GM19468 (cell line): ENCODE measurements at regions not wholly inside any gene's neighbourhood (a gene's known extent, or its start where the extent isn't known, plus 50 kb on each side); places are given as distances from the start of the nearest gene placed in this dataset.

Source experiments
- ATAC-seq: cut with Tn5 transposase; IDR thresholded peaks from one replicate; pipeline ENCODE4 v1.9.1; 2021; ENCODE audit warnings: mild to moderate bottlenecking, moderate library complexity, moderate number of reproducible peaks; ENCODE audit not compliant: unreplicated experiment; ENCODE audit errors: extremely low read depth

DNA sequence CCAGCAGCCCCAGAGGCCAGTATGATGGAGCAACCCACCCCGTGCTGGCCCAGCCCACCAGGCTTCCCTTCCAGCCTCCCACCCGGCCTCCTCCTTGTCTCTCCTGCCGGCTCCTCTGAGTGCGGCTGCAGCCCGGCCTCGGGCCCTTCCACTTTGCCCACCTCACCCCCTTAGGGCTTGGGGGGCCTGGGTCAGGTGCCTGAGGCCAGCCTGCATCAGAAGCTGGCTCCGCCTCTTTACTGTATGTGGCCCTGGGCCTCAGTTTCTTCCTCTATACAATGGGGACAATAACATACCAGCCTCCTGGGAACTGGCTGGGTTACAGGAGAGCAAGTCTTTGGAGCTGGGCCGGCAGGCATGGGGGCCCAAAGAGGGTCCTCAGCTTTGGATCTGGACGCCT is 221.1 kb upstream of the CIBAR2 start:
- ATAC-seq: no peak

DNA sequence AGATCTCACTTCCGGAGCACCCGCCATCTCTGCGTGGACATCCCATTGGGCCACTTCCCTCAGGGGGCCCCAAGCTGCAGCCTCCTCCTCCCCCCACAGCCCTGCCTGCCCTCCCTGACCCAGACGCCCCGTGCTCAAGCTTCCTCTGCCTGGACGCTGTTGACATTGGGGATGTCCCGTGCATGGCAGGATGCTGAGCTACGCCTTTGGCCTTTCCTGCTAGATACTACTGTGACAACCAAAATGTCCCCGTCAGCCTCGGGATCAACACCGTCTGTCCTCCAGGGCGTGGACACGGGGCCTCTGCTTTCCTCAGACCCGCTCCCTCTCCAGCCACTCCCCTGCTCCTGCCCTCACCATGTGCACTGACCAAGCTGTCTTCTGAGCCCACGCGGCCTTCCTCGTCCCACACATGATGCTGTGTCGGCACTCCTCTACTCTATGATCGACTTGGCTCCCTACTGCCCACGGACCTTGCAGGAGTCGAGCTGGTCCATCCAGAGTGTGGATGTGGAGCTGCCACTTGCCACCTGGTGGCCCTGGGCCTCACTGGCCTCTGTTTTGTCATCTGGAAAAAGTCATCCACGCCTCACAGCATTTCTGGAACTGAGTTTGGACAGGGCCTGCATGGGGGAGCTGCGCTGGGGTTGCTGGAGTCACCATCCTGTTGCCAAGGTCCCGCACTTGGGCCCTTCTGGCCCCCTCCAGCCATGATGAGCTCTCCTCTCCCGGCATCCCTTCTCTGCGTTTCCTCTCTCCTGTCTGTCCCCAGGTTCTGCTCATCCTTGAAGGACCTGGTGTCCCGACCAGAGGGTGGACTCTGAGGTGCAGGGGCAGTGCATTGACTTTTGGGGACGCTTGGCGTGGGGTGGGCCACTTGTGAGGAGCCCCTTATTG is 221.7 kb upstream of the CIBAR2 start:
- no peak for ATAC-seq

DNA sequence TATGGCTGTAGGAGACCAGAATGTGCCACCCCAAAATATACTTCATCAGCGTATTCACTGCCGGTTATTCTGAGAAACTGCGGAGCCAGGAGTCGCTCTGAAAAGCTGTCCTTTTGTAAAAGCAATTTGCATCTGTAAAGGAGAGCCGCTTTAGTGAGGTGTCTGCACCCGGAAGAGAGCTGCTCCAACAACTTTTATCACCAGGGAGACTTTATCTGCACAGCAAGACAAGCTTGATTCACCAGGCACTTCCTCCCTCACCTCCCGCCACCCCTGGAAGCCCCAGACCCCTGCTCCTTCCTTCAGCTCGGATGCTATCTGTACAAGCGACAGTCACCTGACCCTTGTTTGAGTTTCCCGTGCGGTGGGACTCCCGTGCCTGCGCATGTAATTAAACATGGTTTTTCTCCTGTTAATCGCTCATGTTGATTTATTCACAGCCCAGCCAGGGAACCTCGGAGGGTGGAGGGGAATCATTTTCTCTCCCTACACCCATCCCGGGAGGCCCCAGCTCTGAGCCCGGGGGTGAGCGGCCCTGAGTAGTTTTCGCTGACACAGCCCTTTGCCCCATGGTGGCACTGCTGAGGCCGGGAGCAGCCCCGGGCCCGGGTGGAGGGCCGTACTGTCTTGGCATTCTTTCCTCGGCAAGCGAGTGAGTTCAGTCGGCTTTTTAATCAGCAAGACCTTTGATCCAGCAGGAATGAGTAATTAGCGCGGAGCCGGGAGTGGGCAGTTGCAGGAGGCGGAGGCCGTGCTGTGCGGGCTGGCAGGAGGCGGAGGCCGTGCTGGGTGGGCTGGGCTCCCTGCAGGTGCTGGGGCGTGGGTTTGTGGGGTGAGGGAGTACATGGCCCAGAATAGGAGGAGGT is 222.7 kb upstream of the CIBAR2 start:
- ATAC-seq: no peak

DNA sequence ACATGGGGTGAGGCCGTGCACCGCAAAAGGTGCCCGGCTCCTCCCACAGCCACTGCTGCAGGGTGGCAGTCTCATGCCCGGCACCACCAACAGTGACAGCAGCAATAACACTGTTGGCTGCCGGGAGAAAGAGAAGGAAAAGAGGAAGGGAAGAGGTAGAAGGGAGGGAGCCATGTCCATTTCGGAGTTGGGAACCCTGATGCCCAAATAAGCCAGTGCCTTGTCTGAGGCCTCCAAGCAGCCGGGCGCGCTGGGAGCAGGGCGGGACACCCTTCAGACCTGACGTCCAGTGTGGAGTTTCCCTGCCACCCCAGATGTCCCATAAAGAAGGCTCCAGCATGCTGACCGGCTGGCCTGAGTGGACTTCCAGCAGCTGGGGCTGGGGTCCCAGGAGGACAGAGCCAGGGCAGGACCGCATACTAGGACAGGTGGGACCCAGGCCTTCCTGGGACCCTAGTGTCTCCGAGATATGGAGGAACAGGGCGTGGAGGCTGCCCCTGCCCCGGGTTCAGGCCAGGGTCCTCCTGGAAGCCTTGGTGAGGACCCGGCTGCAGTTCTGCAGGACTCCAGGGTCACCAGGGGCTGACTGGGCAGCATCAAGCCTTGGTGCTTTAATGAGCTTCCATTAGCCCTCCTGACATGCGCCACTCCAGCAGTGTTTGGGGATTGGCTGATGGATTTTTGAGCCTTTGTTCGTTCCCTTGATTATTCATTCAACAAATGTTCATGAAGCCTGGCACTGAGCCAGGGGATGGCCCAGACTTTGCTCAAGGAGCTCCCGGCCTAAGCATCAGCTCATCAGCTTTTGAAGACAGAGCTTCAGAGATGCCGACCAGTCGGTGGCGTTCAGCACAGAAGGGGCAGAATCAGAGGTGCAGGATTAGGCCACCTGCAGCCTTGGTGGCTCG is 223.6 kb upstream of the CIBAR2 start:
- no peak for ATAC-seq

DNA sequence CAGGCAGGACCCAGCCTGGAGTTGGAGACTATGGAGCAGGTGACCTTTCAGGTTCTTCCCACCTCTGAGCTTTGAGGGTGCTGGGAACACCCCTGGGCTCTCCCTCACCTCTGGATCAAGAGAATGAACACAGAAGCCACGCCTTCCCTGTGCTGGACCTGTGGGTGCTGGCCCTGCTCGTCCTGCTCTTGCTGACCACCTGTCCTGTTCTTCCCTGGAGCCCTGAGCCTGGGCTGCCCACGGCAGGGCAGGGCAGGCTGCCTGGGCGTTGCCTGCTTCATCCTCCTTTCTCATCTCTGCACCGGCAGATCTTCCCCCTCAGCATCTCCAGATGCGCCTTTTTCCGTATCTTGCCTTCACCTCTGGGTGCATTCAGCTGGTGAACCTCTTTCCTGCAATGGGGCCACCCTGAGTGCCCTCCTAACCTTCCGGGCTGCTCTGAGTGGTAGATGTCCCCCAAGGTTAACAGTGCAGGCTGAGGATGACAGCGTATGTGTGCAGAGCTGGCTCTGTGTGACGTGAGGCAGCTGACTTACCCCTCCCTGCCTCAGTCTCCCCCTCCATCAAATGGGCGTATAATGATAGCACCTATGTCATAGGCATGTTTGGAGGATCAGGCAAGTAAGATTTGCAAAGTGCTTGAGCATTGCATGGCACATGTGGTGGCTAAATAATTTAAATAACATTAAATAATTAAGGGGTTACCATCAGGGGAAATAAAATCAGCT is 225.8 kb upstream of the CIBAR2 start:
- ATAC-seq: no peak

DNA sequence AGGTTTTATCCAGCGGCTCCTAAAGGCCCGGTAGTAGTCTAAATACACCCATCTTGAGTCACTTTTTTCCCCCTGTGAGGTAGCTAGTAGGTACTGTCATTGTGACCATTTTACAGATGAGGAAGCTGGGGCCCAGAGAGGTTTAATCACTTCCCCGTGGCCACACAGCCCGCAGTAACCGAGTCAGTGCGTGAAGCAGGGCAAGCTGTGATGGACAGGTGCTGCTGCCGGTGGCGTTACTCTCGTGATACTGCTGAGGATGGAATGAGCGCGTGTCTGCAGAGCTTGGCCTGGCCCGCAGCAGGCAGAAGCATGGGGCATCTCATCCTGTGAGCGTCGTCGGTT is 226.3 kb upstream of the CIBAR2 start:
- ATAC-seq: no peak

DNA sequence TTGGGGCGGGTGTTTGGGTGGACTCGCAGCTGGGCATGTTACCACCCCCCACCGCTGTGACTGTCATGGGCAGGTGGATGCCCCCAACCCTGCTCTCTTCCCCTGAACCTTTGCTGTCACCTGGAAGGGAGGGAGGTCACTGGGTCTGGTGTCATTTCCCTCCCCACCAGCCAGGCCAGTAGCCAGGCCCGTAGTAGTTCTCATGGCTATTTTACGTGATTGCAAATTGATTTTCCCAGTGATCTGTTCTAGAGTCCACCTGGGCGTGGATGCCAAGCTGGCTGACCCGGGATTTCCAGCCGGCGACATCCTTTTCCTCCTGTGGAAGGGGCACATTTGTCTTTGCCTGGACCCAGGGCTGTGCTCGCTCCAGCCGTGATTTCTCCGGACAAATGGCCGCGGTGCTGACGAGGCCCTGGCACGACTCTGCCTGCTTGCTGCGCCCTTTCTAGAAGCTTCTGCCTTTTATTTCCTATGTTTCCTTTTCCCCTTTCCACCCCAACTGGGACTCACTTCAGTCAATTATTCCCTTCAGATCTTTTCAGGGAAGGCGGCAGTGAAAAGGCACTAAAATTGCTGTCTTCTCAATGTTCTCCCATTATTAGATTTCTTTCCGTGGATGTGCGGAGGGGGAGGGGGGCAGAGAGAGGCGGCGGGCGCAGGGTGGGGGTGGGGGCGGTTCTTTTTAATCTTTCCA is 226.9 kb upstream of the CIBAR2 start:
- no peak for ATAC-seq

DNA sequence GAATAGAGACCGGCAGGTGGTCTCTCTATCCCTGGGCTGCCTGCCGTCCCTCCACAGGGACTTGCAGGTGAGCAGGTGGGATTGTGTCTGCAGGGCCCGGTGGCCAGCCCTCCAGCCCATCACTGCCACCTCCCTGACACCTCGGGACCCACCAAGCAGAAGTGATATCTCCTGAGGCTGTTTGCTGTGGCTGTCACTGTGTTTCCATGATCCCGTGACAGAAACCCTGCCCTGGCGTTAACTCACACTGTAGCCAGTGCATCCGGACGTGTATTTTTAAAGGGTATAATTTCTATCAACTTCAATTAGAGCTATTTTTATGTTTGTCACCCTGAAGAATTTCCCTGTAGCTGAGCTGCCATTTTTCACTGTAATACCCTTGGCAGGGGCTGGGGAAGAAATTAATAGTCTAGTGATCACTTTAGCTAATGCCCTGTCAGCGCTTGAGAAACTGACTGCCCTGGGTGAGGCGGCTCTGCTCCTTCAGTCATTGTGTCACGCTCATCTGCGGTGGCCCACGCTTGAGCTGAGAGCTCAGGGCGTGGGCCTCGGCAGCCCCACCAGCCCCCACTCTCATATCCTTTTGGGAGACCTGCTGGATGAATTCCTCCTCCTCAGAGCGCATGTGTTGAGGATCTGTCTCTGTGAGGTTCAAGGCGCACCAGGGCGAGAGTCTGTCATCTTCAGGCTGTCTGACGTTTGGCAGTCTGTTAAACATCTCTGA is 229.9 kb upstream of the CIBAR2 start:
- ATAC-seq: no peak

DNA sequence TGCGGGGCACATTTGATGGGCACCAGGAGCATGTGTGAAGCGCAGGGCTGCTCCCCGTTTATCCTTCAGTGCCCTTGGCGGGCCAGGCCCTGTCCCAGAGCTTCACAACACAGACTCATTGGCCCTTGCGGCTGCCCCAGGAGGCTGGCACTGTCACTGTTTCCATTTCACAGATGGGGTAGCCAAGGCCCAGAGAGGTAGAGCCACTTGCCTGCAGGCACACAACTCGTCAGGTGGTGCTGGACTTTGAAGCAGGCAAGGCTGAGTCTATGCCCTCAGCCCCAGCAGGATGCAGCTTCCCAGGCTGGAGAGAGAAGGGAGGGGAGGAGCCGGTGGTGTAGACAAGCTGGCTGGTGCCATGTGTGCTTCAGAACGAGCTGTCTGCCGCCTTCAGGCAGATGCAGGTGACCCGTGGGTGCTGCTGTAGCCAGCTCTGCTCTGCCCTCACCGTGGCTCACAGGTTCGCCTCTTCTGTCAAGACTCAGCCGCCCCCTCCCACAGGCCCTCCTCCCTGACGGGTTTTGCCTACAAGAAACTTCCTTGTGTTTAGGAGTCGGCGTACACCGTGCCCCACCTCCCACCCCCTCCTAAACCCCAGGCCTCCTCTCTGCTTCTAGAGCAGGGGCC is 232.3 kb upstream of the CIBAR2 start:
- no peak for ATAC-seq

DNA sequence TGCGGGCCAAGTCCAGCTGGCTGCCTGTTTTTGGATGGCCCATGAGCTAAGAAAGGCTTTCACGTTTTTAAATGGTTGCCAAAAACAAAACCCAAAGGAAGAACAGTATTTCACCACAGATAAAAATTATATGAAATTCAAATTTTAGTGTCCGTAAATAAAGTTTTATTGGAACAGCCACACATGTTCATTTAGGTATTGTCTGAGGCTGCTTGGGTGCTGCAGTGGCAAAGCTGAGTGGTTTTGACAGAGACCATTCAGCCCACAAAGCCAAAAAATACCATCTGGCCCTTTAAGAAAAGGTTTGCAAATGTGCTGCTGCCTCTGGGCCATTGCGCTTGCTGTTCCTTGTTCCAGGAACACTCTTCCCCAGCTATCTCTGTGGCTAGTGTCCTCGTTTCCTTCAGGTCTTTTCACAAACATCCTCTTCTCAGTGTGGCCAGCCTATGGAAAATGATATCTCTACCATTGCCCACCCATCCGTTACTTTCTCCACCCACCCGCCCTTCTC is 232.9 kb upstream of the CIBAR2 start:
- ATAC-seq: no peak

DNA sequence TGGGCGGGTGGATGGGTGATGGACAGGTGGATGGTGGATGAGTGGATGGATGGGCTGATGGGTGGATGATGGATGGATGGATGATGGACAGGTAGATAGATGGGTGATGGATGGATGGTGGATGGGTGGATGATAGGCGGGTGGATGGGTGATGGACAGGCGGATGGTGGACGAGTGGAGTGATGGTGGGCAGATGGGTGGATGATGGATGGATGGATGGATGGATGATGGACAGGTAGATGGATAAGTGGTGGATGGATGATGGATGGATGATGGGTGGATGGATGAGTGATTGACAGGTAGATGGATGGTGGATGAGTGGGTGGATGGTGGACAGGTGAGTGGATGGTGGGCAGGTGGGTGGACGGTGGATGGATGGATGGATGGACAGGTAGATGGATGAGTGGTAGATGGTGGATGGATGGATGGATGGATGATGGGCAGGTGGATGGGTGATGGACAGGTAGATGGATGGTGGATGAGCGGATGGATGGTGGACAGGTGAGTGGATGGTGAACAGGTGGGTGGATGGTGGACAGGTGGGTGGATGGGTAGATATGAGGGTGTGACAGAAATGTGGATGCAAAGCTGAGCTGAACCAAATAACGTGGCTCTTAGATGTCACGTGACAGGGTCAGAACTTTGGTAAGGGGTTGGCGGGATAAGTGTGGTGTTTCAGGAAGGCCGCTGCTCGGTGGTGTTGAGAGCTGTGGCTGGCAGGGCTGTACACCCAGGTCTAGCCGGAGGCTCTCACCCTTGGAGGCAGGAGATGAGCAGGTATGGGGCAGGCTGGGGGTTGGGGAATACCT is 234.3 kb upstream of the CIBAR2 start:
- no peak for ATAC-seq

DNA sequence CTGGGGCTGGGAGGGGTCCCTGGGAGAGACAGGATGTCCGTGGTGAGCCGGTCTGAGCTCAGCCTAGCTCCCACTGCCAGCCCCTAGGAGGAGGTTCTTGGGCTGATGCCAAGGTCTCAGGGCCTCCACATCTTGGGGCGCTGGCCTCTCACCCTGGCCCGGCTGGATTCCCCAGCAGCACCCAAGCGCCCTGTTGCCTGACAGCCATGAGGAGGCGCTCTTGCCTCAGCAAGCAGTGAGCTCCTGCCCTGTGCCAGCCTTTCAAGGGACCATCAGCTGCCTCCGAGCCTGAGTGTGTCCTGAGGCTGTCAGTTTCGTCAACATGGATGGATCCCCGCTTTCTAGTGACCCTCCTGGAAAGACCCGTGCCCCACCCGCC is 234.9 kb upstream of the CIBAR2 start:
- ATAC-seq: no peak

DNA sequence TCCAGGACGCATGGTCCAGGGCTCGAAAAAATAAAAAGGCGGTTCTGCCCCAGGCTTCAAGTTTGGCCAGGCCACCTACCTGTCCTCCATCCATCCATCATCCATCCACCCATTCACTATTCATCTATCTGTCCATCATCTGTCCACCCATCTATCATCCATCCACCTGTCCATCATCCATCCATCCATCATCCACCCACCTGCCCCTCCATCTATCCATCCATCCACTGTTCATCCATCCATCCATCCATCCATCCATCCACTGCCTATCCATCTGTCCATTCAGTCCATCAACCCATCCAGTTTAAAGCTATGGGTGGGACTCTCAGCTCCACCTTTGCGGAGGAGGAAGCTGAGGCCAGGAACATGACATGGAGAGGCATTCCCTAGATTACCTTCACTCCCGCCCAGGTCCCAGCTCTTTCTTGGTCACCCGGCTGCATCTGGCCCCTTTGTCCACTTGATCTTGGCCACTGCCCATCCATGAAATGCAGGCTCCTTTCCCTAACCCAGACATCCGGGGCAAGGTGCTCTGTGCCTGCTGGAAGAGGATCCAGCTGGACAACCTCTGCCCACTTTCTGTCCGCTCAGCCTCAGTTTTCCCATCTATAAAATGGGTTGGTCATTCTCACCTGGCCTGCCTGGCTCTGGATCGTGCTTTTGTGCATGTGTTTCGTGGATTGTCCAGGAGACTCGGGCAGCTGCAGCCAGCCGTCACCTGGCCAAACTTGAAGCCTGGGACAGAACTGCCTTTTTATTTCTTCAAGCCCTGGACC is 236.0 kb upstream of the CIBAR2 start:
- ATAC-seq: no peak

DNA sequence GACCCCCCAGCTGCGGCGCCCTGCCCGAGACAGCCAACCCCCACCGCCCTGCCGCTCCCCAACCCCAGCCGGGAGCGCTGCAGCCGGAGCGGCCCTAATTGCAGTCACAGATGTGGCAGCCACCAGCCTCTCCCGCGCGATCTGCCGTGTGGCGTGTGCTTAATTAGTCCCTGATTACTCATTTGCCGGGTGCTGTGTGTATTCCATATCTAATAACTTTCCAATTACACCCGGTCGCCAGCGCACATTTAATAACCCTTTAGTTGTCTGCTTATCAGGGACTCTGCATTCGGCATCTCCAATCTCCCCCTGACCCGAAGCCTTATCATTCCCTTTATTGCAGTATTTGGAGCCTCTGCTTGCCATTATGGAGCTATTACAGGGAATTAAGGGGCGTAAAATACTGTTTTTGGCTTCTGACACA is 236.7 kb upstream of the CIBAR2 start:
- ATAC-seq: no peak

DNA sequence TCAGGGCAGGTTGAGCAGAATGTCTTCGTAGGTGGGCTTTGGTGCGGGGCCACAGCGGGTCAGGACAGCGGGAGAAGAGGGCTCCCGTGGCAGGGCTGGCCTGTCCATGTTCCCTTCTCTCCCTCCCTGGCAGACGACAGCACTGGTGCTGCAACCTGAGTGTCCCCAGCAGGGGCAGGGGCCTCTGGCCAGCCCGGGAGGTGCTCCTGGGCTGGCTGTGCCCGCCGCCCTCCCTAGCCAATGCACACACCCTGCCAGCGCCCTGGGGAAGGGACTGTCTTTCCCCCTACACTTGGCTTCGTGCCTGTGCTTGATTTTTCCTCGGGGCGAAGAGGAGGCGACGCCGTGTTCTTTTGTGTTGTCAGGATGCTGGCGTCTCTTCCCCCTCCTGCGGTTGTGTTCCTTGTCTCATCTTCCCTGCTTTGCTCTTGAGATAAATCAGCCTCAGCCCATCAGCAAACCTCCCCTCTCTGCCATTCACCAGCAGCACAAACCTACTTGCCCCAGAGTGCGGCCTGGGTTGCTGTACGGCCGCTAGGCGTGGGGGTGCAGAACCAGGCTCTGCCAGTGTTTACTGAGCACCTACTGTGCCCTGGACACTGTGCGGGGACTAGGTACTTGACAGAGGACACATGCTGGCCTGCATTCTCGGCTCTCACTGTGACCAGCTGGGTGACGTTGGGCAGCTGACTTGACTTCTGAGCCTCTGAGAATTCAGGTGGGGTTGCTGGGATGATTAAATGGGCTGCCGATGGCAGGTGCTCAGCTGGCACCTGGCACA is 237.3 kb upstream of the CIBAR2 start:
- no peak for ATAC-seq
